Hematopoietic multipotent progenitor cell treated with erythropoietin and hydrocortisone succinate and interleukin-3 and kit ligand, for 17 days (in vitro differentiated cells): ENCODE measurements at regions not wholly inside any gene's neighbourhood (a gene's known extent, or its start where the extent isn't known, plus 50 kb on each side); places are given as distances from the start of the nearest gene placed in this dataset.

Experiments used
- DNase-seq: peaks from one replicate; pipeline ENCODE4 v3.0.0-alpha.2; 2015; ENCODE audit warnings: low spot score

GRCh38 chr11:80844110-80844819 lies 1403.4 kb upstream of the TENM4 start:
- DNase-seq = no peak

- DNase-seq = no peak
These were observed 1402.6 kb upstream of the TENM4 start for GRCh38 chr11:80843266-80843974.

GRCh38 chr11:80842246-80842645 lies 1401.4 kb upstream of the TENM4 start:
- no peak for DNase-seq

GRCh38 chr11:80841675-80842074 lies 1400.8 kb upstream of the TENM4 start:
- DNase-seq = no peak

- DNase-seq = no peak
These were observed 1397.3 kb upstream of the TENM4 start for GRCh38 chr11:80838153-80838552.

GRCh38 chr11:80837051-80837450 lies 1396.2 kb upstream of the TENM4 start:
- no peak for DNase-seq

GRCh38 chr11:80831374-80831773 lies 1390.5 kb upstream of the TENM4 start:
- no peak for DNase-seq

- no peak for DNase-seq
These were observed 1387.0 kb upstream of the TENM4 start for GRCh38 chr11:80827781-80828180.

- DNase-seq = no peak
These were observed 1386.0 kb upstream of the TENM4 start for GRCh38 chr11:80826808-80827207.

- DNase-seq = no peak
These were observed 1381.5 kb upstream of the TENM4 start for GRCh38 chr11:80822308-80822707.

- no peak for DNase-seq
These were observed 1378.4 kb upstream of the TENM4 start for GRCh38 chr11:80819271-80819670.

- DNase-seq = no peak
These were observed 1376.1 kb upstream of the TENM4 start for GRCh38 chr11:80816966-80817365.

GRCh38 chr11:80816454-80816847 lies 1375.6 kb upstream of the TENM4 start:
- DNase-seq = no peak

- no peak for DNase-seq
These were observed 1375.1 kb upstream of the TENM4 start for GRCh38 chr11:80815752-80816453.

GRCh38 chr11:80814813-80815212 lies 1374.0 kb upstream of the TENM4 start:
- DNase-seq = no peak

- DNase-seq = no peak
These were observed 1369.9 kb upstream of the TENM4 start for GRCh38 chr11:80810695-80811094.

GRCh38 chr11:80798174-80798573 lies 1357.3 kb upstream of the TENM4 start:
- no peak for DNase-seq

- no peak for DNase-seq
These were observed 1342.7 kb upstream of the TENM4 start for GRCh38 chr11:80783561-80783960.

GRCh38 chr11:80782135-80782885 lies 1341.5 kb upstream of the TENM4 start:
- no peak for DNase-seq

- no peak for DNase-seq
These were observed 1339.2 kb upstream of the TENM4 start for GRCh38 chr11:80779905-80780605.

- no peak for DNase-seq
These were observed 1338.1 kb upstream of the TENM4 start for GRCh38 chr11:80778941-80779340.

- DNase-seq = no peak
These were observed 1337.6 kb upstream of the TENM4 start for GRCh38 chr11:80778432-80778831.
